Lung (tissue), 11 donors: ENCODE measurements at regions not wholly inside any gene's neighbourhood (a gene's known extent, or its start where the extent isn't known, plus 50 kb on each side); places are given as distances from the start of the nearest gene placed in this dataset.

ENCODE experiments used
- ATAC-seq: fragments of 200-7000 bp; cut with Tn5 transposase; one replicate; pipeline ENCODE4 v1.9.1; 2020; ENCODE audit warnings: moderate number of reproducible peaks; ENCODE audit not compliant: insufficient read depth, low FRiP score
- DNase-seq, 3 donors: peaks; one replicate each; pipeline ENCODE4 v3.0.0-alpha.2; 2013 to 2017
- H3K27ac ChIP-seq, 2 donors: one replicate each; pipeline ENCODE4 v1.5.1; 2013; ENCODE audit warnings: mild to moderate bottlenecking in 2 of 2, moderate library complexity in 2 of 2, control low read depth in 1 of 2, inconsistent platforms in 1 of 2, low read depth in 1 of 2, low read length in 1 of 2
- H3K27me3 ChIP-seq, 3 donors: one replicate each; pipeline ENCODE4 v1.5.1; 2013; ENCODE audit warnings: low read length in 2 of 3; ENCODE audit not compliant: control insufficient read depth in 3 of 3, insufficient read depth in 3 of 3
- H3K36me3 ChIP-seq, 4 donors: one replicate each; pipeline ENCODE4 v1.5.1; 2013; ENCODE audit warnings: low read length in 4 of 4, mild to moderate bottlenecking in 1 of 4, moderate library complexity in 1 of 4; ENCODE audit not compliant: control insufficient read depth in 4 of 4, insufficient read depth in 4 of 4
- H3K4me1 ChIP-seq, 5 donors: one replicate each; pipeline ENCODE4 v1.5.1; 2013; ENCODE audit warnings: low read length in 5 of 5, mild to moderate bottlenecking in 2 of 5, moderate library complexity in 1 of 5; ENCODE audit not compliant: control insufficient read depth in 5 of 5, insufficient read depth in 5 of 5
- H3K4me3 ChIP-seq: one replicate; pipeline ENCODE4 v1.5.1; 2013; ENCODE audit warnings: mild to moderate bottlenecking, control low read depth, moderate library complexity
- H3K9ac ChIP-seq, 2 donors: one replicate each; pipeline ENCODE4 v1.5.1; 2013; ENCODE audit warnings: low read length in 2 of 2, control low read depth in 1 of 2; ENCODE audit not compliant: insufficient read depth in 1 of 2
- H3K9me3 ChIP-seq, 4 donors: one replicate each; pipeline ENCODE4 v1.5.1; 2013; ENCODE audit warnings: low read length in 3 of 4, mild to moderate bottlenecking in 1 of 4, moderate library complexity in 1 of 4; ENCODE audit not compliant: control insufficient read depth in 4 of 4, insufficient read depth in 3 of 4
- CTCF ChIP-seq: IDR thresholded peaks from 2 replicates; pipeline ENCODE4 v1.5.1; 2012; ENCODE audit warnings: mild to moderate bottlenecking; ENCODE audit errors: control extremely low read depth, extremely low read depth
- WGBS, 2 donors: extraction: QIAGEN DNeasy Blood & Tissue Kit; methylation state at CpG; one replicate each; pipeline ENCODE4 v1.1.7; 2013; 5-methylcytosine and 5-hydroxymethylcytosine counted together
- donor health status: control.
- donor health status: control.
- donor health status: Bipolar disorder and iron deficiency.
- donor health status: healthy.
- donor health status: DM: yes; HTN: yes; CAD: no.

DNA sequence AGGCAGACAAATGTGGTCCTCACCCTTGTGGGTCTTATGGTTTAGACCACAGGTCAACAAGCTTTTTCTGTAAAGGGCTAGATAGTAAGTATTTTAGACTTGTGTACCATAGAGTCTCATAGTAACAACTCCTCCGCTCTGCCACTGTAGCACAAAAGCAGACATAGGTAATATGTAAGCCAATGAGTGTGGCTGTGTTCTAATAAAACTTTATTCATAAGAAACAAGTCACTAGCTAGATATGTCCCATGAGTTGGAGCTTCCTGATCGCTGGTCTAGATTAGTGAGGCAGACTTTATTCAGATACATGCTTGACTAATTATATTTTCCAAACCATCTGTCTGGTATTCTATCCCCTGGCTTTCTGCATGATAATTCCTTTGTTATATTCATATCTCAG, 196.4 kb upstream of the TSHZ2 start:
- no peak for ATAC-seq
- H3K4me3 ChIP-seq, result no peak overlapping the region
- no peak overlapping the region for H3K9ac ChIP-seq
- TF ChIP-seq CTCF, result no peak
- peaks cover 0 to 2% (median 0%) of the 10 kb centered on the region in 4 donors for H3K9me3 ChIP-seq
- H3K36me3 ChIP-seq, result no peaks in the 10 kb centered on the region
- 95 to 98% methylated on average over 2 of the region's 2 CpGs for WGBS, 2 donors
- H3K4me1 ChIP-seq, result no peaks in the 10 kb centered on the region
- H3K27ac ChIP-seq, result no peak overlapping the region
- H3K27me3 ChIP-seq, result no peaks in the 10 kb centered on the region
- DNase-seq, result no peak

GRCh38 chr20:52768694-52769093, 203.5 kb upstream of the TSHZ2 start:
- peak; percentile 51 to 74 (median 73) for DNase-seq
- no peaks in the 10 kb centered on the region for H3K27me3 ChIP-seq
- H3K4me1 ChIP-seq, result peaks cover 0 to 32% (median 4%) of the 10 kb centered on the region in 5 donors
- H3K9ac ChIP-seq, result no peak overlapping the region
- no peak overlapping the region for H3K4me3 ChIP-seq
- H3K36me3 ChIP-seq, result no peaks in the 10 kb centered on the region
- H3K27ac ChIP-seq, result no peak overlapping the region
- no peak for ATAC-seq
- no peak for TF ChIP-seq CTCF
- 39 to 60% methylated on average over 6 of the region's 6 CpGs for WGBS, 2 donors
- peaks cover 0 to 2% (median 0%) of the 10 kb centered on the region in 4 donors for H3K9me3 ChIP-seq

DNA sequence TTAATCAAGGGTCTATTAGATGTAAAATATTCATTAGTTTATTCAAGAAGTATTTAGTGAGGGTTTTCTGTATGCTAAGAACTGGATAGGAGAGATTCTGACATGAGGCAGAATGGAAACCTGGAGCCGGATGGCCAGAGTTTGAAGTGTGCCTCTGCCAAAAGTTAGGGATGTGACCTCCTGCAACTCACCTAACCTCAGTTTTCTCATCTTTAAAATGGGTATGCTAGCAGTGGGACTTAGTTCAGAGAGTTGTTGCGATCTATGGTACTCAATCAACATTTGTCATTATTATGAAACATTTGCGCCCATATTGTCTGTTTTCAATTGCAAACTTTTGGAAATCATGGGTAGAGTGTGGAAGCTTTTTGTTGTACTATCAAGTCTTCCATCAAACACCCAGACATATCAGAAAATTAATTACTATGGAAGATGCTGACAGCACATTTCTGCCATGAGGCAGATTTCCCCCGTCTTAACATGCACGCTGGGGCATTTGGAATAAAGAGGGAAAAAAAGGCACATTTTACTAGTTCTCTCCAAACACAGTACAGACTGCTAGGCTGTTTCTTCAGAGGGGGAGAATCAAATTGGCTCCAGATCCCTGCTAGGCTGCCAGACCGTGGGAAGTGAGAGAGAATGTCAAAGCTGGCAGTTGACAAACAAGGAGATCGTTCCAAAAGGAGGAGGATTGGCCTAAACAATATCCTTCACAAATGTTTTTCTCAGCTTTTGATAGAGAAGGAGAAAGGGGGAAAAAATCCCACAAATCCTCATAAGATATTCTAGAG, 205.3 kb upstream of the TSHZ2 start:
- Histone ChIP-seq H3K9ac (no peak overlapping the region), H3K36me3 (no peaks in the 10 kb centered on the region), H3K27ac (no peak overlapping the region), H3K4me3 (no peak overlapping the region), H3K4me1 (peaks cover 0 to 32% (median 4%) of the 10 kb centered on the region in 5 donors), H3K27me3 (no peaks in the 10 kb centered on the region), H3K9me3 (peaks cover 0 to 2% (median 0%) of the 10 kb centered on the region in 4 donors)
- DNase-seq, result peak; percentile 83 to 96 (median 92)
- no peak for TF ChIP-seq CTCF
- peak; percentile 9 for ATAC-seq
- 67 to 74% methylated on average over 7 of the region's 7 CpGs for WGBS, 2 donors
